GM13977 (cell line): ENCODE measurements at regions not wholly inside any gene's neighbourhood (a gene's known extent, or its start where the extent isn't known, plus 50 kb on each side); places are given as distances from the start of the nearest gene placed in this dataset.

Experiments
- DNase-seq: peaks from one replicate; pipeline ENCODE4 v3.0.0; 2012; ENCODE audit warnings: low spot score
- in situ Hi-C: fragments of 300-500 bp; cut with MboI; formaldehyde crosslinking; loops from one replicate; pipeline ENCODE4 v1.12.0; 2022; ENCODE audit warnings: low sequenced_read_pairs, low pct_unique_long_range_greater_than_20kb, mixed read lengths, inconsistent platforms; ENCODE audit not compliant: unreplicated experiment
- TF ChIP-seq, protein P1 (sequence below): IDR thresholded peaks from 2 replicates; pipeline ENCODE4 v1.5.1; 2012; ENCODE audit warnings: mild to moderate bottlenecking, control low read depth; ENCODE audit not compliant: insufficient read depth; ENCODE audit errors: extremely low read depth, missing control alignments

DNA sequence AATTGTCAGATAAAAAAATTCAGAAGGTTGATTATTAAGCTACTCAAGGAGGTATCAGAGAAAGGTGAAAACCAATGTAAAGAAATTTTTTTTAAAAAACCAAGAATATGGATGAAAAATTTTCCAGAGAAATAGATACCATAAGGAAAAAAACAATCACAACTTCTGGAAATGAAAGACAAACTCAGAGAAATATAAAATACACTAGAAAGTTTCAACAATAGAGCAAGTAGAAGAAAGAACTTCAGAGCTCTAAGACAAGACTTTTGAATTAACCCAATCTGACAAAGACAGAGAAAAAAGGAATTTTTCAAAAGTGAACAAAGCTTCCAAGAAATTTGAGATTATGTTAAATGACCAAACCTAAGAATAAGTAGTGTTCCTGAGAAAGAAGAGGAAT lies 62.9 kb upstream of the TEAD1 start:
- no peak for DNase-seq
- TF ChIP-seq, protein P1, sequence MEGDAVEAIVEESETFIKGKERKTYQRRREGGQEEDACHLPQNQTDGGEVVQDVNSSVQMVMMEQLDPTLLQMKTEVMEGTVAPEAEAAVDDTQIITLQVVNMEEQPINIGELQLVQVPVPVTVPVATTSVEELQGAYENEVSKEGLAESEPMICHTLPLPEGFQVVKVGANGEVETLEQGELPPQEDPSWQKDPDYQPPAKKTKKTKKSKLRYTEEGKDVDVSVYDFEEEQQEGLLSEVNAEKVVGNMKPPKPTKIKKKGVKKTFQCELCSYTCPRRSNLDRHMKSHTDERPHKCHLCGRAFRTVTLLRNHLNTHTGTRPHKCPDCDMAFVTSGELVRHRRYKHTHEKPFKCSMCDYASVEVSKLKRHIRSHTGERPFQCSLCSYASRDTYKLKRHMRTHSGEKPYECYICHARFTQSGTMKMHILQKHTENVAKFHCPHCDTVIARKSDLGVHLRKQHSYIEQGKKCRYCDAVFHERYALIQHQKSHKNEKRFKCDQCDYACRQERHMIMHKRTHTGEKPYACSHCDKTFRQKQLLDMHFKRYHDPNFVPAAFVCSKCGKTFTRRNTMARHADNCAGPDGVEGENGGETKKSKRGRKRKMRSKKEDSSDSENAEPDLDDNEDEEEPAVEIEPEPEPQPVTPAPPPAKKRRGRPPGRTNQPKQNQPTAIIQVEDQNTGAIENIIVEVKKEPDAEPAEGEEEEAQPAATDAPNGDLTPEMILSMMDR, result no peak
- in situ Hi-C loops, result loop anchor here (25.0 kb wide), 1 partner anchor 276 kb away; no protein-coding TSS in a partner anchor

DNA sequence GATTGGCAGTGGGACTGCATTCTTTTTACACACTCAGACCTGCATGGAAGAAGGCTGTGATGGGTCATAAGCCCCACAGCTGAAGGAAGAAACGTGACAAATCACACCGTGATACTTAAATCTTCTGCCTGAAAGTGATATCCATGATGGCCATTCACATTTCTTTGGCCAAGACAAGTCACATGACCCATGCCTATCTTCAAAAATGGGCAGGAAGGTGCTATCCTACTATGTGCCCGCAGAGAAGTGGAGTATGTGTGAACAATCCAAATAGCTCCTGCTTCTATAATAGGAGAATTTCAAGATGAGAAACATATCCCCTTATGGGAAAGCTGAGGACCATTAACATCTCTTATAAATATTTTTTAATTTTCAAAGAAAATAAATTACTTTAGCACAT lies 56.6 kb upstream of the TEAD1 start:
- no peak for DNase-seq
- in situ Hi-C loops, result loop anchor here (25.0 kb wide), 1 partner anchor 270 kb away; no protein-coding TSS in a partner anchor
- TF ChIP-seq, protein P1, result no peak

DNA sequence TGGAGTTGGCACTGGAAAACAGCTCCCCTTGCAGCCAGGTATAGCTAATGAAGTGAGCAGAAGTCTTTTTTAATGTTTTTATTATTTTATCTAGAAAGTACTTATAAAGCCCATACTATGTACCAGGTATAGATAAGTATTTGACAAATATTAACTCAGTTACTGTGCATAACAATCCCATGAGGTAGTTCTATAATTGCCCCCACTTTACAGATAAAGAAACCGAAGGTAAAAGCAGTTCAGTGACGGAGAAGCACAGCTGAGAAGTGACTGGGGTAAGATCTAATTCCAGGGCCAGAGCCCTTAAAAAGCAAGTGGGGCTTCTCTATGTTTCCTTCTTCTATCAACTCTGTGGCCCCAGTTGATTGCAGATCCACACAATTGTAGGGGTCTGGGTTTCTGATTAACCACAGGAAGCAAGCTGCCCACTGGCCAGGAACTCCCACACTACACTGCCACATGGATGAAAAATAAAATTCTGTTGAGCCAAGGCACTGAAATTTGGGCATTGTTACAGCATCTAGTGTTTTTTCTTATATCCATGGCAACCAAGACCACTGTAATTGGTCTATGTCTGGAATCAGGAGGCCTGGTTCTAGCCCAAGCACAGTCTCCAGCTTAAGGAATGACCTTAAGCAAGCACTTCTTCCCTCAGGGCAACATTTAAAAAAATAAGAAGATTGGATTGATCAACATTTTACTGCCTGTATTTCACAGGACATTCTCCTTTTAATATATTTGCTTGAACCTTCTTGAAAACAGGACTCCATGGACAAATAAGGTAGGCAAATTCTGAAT lies 55.3 kb upstream of the TEAD1 start:
- TF ChIP-seq, protein P1, result no peak
- in situ Hi-C loops, result loop anchor here (25.0 kb wide), 1 partner anchor 268 kb away; no protein-coding TSS in a partner anchor
- DNase-seq, result no peak

DNA sequence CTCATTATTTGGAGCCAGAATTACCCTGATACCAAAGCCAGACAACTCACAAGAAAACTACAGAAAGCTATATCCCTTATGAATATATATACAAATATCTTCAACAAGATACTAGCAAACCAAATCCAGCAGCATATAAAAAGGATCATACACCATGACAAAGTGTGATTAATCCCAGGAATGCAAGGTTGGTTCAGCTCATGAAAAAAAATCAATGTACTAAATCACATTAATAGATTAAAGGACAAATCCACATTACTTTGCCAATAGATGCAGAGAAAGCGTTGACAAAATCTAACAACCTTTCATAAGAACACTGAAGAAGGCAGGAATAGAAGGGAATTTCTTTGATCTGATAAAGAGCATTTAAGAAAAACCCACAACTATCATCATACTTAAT lies 50.4 kb upstream of the TEAD1 start:
- no peak for DNase-seq
- TF ChIP-seq, protein P1, result no peak
- in situ Hi-C loops, result loop anchor here (25.0 kb wide), 1 partner anchor 263 kb away; no protein-coding TSS in a partner anchor
